ENCODE measurements at regions not wholly inside any gene's neighbourhood (a gene's known extent, or its start where the extent isn't known, plus 50 kb on each side); places are given as distances from the start of the nearest gene placed in this dataset.

DNA sequence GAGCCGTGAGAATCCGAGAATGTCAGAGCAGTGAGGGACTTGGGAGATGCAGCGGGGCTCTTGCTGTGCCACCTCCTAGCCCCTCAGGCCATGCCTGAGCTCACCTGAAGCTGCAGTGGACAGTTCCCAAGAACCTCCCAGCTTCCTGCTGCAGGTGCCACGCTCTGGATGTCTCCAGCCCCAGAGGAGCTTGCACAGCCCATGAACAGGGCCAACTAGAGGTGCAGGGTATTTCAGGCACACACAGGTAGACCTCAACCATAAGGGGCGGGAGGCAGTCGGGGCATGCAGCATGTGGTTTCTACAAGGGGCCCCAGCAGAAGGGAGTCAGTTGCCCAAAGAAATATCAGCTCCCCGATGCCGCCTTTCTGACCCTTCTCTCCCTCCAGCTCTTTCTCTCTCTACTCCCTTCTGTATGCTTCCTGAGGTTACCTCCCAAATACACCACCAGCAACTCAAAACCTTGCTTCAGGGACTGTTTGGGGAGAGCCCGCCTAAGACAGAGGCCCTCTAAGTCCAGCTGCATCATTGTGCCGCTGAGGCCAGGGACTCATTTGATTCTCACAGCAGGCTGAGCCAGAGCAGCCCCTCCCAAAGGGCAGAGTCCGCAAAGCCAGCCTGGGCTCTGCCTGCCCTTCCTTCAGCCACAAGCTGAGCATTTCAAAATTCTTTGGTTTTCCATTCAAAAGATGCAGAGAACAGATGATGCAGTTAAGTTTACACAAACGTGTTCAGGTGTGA is 209.8 kb downstream of the MATN1 start:
- DNase-seq, result no peak

DNA sequence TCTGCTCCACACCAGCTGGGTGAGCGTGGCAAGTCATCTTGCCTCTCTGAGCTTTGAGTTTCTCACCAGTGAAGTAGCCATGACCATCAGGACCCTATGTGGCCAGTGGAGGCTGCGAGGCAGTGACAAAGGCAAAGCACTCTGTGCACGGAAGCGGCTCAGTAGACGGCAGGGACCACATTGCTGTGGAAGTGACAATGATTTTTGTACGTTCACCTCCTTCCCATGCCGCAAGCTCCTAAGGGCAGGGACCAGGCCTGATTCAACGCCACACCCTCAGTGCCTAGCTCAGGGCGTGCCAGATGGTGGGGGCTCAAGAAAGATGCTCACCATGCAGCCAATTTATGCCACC is 210.5 kb downstream of the MATN1 start:
- no peak for DNase-seq

DNA sequence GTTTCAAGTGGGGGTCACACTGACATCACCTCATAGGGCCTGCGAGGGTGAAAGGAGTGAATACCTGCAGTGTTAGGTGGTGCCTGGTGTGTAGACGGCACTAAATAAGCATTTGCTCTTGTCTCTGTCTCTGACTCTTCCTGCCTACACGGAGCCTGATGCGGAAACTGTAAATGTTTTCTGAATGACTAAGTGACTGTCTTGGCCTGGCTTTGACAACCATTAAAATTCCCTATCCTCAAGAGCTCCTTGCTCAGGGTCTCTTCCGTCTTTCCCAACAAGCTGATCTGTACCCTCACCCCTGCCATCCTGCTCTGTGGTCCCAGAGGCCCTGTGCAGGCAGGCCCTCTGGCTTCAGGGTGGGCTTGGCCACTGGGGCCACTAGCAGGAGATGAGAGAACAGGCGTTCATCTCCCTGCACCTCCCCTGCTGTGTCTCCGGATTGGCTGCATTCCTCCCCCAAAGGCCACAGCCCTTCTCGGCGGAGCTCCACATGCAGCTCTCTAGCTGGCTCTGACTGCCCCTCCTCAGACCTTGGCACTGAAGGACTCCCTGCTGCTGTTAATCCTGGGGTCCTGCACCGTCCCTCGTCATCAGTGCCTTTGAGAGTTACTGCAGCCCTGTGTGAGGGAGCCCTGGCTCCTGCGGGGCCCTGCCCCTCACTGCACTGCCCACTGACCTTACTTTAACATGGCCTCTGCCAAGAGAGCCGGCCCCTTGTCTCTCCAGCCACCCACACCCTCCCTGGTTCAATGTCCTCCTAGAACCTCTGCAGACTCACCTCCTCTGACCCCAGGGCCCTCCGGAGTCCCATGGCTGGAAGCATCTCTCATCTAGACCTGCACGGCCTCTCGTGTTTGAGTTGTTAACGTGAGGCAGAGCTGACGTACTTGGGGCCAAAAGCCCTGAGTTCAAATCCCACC is 211.1 kb downstream of the MATN1 start:
- no peak for DNase-seq

DNA sequence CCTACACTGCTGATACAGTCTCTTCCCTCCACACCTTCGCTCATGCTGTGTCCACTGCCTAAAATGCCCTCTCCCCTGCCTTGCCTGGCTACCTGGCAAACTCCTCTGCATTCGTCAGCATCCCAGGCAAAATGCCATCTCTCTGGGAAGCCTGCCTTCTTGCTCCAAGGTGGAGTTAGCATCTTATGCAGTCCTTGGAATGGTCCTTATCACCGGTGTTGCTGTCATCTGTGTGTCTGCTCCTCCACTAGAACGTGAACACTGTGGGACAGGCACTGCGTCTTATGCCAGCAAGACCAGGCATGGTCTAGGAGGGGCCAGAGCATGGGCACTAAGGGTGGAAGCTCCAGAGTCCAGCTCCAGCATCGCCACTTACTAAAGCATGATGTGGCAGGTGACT is 211.8 kb downstream of the MATN1 start:
- DNase-seq, result no peak

DNA sequence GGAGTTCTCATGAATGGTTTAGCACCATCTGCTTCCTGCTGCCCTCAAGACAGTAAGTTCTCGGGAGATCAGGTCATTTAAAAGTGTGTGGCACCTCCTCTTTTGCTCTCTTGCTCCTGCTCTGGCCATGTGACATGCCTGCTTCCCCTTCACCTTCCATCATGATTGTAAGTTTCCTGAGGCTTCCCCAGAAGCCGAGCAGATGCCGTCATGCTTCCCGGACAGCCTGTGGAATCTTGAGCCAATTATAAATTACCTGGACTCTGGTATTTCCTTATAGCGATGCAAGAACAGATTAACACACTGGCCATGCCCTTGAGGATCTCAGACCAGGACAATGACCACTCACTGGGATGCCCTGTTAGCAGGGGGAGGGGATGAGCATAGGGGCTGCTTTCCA is 212.3 kb downstream of the MATN1 start:
- DNase-seq, result no peak

DNA sequence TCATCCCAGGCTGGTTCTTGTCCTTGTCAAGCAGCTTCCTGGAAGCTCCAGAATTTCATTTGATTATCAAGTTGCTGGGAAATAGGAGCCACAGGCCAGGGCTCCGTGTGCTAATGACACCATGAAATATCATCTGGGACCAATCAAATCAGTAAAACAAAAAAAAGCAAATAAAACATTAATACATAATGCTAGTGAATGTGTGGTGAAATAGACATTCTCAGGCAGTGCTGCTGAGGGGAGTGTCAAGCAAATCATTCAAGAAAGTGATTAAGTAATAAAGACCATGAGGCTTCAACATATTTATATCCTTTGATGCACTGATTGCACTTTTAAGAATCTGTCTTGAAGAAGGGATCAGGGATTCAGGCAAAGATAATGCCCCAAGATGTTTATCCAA is 213.7 kb downstream of the MATN1 start:
- DNase-seq, result no peak

DNA sequence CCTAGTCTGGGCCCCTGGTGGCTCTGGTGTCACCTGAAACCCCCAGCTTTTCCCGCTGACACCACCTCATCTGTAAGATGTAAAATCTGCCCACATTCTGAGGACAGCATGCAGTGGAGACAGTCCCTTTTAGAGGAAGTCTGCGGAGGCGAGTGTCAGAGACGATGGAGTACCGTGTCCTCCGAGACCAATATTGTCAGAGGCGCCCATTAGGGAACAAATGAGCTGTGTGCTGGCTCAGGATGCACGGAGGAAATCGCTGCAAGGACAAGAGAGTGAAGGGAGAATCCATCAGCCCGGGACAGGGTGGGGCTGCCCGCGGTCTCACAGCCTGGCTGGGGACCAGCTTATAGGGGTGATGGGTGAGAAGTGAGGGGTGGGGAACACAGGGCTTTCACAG is 214.8 kb downstream of the MATN1 start:
- DNase-seq, result no peak

DNA sequence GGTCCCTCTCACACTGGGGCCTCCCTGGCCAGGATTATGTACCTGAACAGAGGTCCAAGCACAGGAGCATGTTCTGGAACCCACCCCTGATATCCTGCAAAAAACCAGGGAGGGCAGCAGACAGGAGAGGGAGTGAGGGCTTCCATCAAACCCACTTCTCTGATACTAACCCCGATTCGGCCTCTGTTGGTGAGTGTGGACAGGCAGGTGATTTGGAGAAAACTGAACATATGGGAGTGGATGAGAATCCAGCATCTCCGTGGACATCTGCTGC is 215.3 kb downstream of the MATN1 start:
- DNase-seq, result no peak

DNA sequence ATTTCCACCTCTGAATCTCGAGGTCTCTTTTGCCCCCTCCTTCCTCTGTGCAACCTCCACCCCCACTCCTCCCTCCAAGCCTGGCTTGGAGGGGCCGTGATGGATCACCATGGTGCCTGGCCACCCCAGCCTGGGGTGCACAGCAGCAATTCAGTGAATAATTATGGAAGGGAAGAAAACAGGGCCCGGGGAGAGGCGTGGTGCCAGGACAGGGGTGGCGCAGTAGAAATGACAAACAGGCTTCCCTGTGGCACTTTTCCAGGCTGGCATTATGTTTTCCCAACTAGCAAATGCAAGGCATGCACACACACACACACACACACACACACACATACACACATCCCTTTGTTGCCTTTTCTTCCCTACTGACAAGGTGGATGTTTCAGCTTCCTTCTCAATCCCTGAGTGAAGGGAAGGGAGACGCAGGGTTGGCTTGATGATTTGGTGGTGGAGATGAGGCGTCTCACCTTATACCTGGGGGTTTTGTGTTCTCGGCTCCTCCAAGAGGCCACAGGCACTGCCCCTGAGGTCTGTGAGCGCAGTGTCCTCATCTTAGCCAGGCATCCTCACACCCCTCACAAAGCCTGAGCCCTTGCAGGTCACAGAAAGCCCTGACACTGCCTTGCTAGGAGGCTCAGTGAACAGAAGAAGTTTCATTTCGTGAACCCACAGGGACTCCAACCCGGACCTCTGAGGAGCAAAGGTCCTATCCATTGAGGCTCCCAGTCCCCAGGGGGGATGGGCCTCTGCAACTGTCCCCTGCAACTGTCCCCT is 215.8 kb downstream of the MATN1 start:
- DNase-seq, result no peak

DNA sequence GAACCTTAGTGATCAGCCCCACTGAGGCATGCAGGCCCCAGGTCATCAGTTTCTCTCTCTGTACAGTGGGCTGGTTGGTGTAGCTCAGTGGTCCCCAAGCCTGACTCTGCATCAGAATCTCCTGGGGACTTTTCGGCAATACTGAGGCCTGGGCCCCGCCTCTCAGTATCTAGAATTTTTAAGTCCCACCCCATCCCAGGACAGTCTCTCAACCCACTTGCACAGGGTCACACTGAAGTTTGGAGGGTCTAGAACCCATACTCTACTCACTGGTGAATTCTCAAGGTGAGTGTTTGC is 216.4 kb downstream of the MATN1 start:
- DNase-seq, result no peak

DNA sequence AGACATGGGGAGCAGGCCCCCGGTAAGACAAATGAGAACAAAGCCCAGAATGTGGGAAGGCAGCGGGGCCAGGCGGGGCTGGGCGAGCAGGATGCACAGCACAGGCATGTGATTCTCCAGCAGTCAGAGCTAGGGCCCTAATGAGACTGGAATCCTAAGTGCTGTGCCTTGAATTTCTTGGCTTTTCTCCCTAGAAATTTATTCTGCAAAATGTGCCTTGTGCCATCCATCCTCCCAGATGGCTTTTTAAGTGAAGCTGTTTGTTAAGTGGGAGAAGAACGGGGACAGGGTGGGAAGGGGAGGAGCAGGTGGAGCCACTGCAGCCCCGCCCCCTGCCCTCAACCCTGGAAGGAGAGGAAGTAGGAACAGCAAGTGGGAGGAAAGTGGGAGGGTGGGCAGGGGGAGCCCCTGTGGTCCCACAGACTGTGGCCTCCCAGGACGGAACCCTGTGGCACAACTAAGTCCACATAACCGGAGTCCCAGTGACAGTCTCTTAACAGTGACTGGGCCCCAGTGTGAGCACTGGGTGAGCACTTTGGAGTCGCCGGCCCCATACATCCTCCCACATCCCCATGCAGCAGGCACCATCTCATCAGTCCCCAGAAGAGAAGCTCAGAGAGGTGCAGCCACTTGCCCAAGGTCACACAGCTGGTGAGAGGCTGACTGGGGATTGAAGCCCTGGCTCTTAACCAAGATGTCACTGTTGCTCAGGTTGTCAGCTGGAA is 216.9 kb downstream of the MATN1 start:
- no peak for DNase-seq

DNA sequence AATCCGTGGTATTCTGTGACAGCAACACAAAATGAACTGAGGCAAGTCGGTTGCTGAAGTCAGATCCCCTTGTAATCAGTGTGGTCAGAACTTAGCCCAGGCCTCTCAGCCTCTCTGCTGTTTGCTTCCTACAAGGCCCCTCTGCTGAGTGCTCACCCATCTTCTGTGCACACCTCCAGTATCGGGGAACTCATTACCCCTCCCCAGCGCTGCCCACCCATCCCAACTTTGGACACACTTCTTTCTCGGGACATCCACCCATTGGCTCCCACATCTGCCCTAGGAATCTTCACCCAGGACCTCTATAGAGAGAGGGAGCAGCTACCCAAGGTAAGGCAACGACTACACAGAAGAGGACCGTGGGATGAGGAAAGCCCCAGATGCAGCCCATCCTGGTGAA is 217.5 kb downstream of the MATN1 start:
- DNase-seq, result no peak

DNA sequence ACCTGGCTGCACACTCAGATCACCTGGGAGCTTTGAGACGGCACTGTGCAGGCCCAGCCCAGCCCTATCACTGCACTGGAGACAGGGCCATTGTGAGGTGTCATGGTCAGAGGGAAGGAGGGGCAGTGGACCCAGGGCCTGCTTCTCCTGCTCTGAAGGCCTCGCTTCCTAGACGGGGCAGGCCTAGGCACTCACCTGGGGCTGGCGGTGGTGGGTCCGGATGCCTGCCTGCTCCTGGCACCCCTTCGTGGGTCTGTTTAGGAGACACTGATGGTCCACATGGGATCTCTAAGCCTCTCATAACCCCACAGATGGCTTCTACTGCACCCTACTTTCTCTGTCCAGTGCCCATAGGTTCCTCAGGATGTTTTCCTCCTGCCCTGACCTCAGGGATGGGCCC is 230.9 kb downstream of the MATN1 start:
- no peak for DNase-seq

DNA sequence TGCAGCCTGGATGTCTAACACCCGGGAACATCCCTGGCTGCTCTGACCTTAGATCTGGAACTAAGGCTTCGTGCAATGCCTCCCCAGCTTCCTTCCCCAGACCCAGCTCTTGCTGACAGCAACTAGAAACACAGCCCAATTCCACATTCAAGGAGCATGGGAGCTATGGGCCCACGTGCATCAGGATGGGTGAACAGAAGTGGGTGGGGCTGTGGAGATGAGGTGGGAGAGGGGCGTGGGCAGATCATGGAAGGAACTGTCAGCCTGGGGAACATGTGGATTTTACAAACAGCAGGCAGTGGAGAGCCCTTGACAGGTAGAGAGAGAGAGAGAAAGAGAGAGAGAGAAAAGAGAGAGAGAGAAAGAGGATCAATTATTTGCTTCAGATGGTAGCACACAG is 231.6 kb downstream of the MATN1 start:
- no peak for DNase-seq

DNA sequence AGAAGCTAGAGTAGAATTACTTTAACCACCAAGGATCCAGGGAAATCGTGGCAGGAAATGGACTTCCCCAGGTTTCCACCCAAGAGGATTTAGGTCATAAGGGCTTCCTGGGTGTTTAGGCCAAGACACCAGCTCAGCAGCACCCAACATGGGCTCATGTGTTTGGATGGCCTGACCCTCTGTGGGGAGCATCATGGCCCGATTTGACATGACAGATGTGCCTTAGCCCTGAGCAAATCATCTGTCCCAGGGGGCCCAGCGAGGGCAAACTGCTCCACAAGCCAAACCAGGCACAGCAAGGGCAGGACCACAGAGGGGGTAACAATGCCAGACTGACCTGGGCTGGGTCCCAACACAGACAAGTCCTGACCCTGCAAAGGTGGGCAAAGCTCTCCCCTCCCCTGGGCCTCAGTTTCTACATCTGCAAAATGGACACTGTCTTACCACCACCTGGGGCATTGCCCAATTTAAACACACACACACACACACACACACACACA is 232.8 kb downstream of the MATN1 start:
- DNase-seq, result no peak

DNA sequence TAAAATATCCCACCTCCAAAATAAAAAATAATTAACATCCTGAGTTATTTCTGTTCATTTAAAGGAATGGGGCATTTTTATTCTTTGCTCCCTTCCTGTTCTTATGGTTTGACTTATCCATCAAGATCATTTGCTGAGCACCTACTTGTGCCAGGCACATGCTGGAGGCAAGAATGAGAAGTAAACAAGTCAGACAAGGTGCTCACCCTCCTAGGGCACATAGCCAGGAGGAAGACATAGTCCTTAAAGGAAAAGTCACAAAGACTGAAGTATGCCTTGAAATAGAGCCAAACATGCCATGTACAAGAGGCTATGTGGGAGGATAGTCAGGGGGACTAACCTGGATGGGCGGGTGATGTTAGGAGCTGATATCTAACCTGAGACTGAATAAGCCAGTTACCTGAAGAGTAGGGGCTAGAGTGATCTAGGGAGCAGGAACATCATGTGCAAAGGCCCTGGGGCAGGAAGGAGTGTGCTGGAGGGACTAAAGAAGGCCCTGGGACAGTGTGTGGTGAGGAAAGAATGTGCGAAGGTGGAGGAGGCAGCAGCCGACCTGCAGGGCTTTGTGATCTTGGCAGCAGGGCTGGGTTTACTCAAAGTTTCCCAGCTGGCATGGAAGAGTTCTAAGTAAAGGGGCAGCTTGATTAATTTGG is 233.5 kb downstream of the MATN1 start:
- no peak for DNase-seq

DNA sequence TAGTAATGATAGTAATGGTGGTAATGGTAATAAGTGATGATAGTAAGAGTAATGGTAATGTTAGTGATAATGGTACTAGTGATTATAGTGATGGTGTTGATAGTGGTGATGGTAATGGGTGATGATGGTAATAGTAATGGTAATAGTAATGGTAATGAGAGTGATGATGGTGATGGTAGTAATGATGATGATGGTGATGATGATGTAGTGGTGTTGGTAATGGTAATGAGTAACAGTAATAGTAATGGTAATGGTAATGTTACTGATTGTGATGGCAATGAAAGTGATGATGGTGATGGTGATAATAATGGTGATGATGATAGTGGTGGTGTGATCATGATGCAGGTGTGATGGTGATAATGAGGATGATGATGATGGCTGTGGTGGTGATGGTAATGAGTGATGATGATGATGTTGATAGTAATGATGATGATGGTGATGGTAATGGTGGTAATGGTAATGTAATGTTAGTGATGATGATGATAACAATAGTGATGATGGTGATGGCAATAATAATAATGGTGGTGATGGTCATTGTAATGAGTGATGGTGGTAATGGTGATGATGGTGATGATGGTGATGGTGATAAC is 235.0 kb downstream of the MATN1 start:
- DNase-seq, result no peak

DNA sequence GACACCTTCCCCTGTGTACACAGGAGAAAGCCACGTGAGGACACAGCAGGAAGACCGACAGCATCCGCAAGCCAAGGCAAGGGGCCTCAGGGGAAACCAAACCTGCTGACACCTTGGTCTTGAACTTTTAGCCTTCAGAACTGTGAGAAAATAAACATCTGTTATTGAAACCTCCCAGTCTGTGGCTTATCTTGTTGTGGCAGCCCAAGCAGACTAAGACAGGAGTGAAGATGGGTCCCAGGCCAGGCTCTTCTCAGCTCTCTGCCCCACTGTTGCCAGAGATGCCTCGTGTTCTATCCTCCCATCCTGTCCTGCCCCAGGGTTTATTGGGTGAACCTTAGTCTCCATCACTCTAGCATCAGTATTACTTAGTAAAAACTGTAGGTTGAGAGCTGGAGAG is 236.3 kb downstream of the MATN1 start:
- DNase-seq, result no peak

DNA sequence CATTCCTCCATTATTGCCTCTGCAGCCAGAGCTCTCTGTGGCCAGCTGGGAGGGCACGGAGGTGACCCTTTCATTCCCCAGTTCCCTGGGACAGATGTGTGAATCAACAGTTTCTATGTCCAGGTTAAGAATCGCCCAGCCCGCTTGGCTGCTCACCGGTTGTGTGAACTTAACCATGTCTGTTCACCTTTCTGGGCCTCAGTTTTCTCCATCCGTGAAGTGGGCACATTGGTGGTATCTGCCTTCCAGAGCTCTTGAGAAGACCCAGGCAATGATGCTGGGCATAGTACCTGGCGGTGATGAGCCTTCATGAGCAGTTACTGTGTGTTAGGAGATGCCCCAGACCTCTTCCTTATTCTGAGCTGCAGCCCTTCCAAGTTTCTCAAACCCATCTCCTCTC is 238.3 kb downstream of the MATN1 start:
- DNase-seq, result no peak

DNA sequence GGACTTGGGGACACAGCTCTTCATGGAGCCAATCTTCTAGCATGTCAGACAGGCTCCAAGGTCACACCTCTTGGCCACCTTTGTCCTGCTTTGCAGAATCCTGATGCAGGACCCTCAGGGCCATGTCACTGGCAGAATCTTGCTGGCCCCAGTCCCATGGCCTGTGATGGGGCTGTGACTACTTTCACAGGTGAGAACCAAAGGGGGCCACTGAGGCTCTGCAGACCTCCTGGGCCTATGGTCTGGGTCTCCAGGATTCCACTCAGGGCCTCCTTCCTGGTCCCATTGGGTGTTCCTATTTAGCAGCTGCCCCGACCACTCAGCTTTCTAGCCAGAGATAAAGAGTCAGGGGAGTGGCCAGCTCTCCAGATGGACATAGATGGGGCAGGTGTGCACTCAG is 238.7 kb downstream of the MATN1 start:
- DNase-seq, result no peak

DNA sequence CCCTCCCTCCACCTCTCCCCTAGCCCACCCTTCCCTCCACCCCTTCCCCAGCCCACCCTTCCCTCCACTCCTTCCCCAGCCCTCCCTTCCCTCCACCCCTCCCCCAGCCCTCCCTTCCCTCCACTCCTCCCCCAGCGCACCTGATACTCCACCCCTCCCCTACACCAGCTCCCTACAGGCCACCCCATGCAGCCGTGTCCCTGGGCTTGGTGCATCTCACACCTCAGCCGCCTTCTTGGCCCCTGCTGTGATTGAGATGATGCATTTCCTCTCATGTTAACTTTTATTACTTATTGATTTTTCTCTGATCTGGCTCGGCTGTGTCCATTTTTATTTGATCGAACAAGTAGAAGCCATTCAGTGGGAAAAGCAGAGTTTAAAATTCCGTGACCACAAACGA is 243.8 kb downstream of the MATN1 start:
- no peak for DNase-seq

All from inflammatory macrophage (primary cell).